ENCODE measurements at regions not wholly inside any gene's neighbourhood (a gene's known extent, or its start where the extent isn't known, plus 50 kb on each side); places are given as distances from the start of the nearest gene placed in this dataset.

DNA sequence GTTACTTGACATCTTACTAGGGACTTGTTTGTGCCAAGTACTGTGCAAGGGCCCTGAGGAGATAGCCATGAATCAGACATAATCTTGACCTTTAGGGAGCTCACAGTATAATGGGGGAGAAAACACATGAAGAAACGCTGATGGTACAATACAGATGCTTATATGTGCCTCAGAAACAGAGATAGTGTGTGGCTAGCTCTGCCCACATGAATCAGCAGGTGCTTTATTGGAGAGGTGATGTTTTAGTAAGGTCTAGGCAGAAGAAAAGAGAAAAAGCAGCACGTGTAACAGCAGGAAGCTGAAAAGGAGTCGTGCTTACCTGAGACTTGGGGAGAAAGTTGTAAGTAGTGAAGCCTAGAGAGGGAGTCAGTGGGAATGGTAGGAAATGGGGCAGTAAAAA lies 60.6 kb upstream of the LMO4 start:
- no peaks in the 10 kb centered on the region for H3K9me3 Mint-ChIP-seq
- no peak overlapping the region for H3K4me3 Mint-ChIP-seq
- no peaks in the 10 kb centered on the region for H3K36me3 Mint-ChIP-seq (ENCODE audit: insufficient read depth in 2 of 2)
- H3K27me3 Mint-ChIP-seq (ENCODE audit: low read depth) = peaks cover 18% of the 10 kb centered on the region
- ATAC-seq (replicated peaks in 1 of 2) (no peak), DNase-seq (no peak)
- H3K27ac Mint-ChIP-seq = no peak overlapping the region
- H3K4me1 Mint-ChIP-seq (ENCODE audit: low read depth) = no peaks in the 10 kb centered on the region

GRCh38 chr1:87269921-87270320 lies 58.8 kb upstream of the LMO4 start:
- H3K27ac Mint-ChIP-seq = no peak overlapping the region
- no peaks in the 10 kb centered on the region for H3K9me3 Mint-ChIP-seq
- peaks cover 26% of the 10 kb centered on the region for H3K27me3 Mint-ChIP-seq (ENCODE audit: low read depth)
- H3K4me3 Mint-ChIP-seq = no peak overlapping the region
- H3K4me1 Mint-ChIP-seq (ENCODE audit: low read depth) = no peaks in the 10 kb centered on the region
- no peaks in the 10 kb centered on the region for H3K36me3 Mint-ChIP-seq (ENCODE audit: insufficient read depth in 2 of 2)
- DNase-seq (no peak), ATAC-seq (replicated peaks in 1 of 2) (no peak)

DNA sequence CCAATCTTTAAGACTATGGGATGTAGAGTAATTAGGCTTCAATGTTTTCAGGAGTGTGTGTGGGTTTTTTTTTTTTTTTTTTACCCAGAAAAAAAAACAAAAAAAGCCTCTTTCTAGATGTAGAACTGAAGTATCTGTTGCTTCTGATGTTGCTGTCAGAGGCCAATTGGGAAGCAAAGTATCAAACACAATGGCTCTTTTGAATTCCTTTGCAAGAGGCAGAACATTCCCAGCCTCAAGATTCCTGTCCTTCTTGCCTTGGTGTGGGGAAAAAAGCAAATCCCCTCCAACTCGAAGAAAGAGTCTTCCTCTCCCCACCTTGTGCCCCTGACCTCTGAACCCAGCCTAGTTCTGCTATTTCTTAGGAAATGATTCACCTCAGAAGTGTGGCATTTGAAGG lies 55.4 kb upstream of the LMO4 start:
- Mint-ChIP-seq H3K36me3 (ENCODE audit: insufficient read depth in 2 of 2) (no peaks in the 10 kb centered on the region), H3K4me1 (ENCODE audit: low read depth) (no peaks in the 10 kb centered on the region), H3K9me3 (no peaks in the 10 kb centered on the region)

GRCh38 chr1:87274851-87275250 lies 53.8 kb upstream of the LMO4 start:
- Mint-ChIP-seq H3K9me3 (no peaks in the 10 kb centered on the region), H3K4me1 (ENCODE audit: low read depth) (no peaks in the 10 kb centered on the region), H3K36me3 (ENCODE audit: insufficient read depth in 2 of 2) (no peaks in the 10 kb centered on the region), H3K4me3 (no peak overlapping the region), H3K27ac (no peak overlapping the region), H3K27me3 (ENCODE audit: low read depth) (peaks cover 25% of the 10 kb centered on the region)
- no peak for ATAC-seq (replicated peaks in 1 of 2)
- no peak for DNase-seq

More for the DNA sequence above, 55.4 kb upstream of the LMO4 start:
- peaks cover 27% of the 10 kb centered on the region for H3K27me3 Mint-ChIP-seq (ENCODE audit: low read depth)
- no peak for ATAC-seq (replicated peaks in 1 of 2)
- DNase-seq = no peak
- no peak overlapping the region for H3K4me3 Mint-ChIP-seq
- no peak overlapping the region for H3K27ac Mint-ChIP-seq

GRCh38 chr1:87278825-87279535 lies 49.7 kb upstream of the LMO4 start:
- Mint-ChIP-seq H3K9me3 (no peaks in the 10 kb centered on the region), H3K27ac (no peak overlapping the region), H3K36me3 (ENCODE audit: insufficient read depth in 2 of 2) (no peaks in the 10 kb centered on the region), H3K4me3 (no peak overlapping the region), H3K27me3 (ENCODE audit: low read depth) (peaks cover 20% of the 10 kb centered on the region), H3K4me1 (ENCODE audit: low read depth) (no peaks in the 10 kb centered on the region)
- DNase-seq (no peak), ATAC-seq (replicated peaks in 1 of 2) (no peak)

Measured in activated T-cell treated with anti-CD3 and anti-CD28 coated beads, Interleukin-2, amount 50 U/mL, for 72 hours (primary cell).